ENCODE measurements at regions not wholly inside any gene's neighbourhood (a gene's known extent, or its start where the extent isn't known, plus 50 kb on each side); places are given as distances from the start of the nearest gene placed in this dataset.
"Not testable (repeated sequence)": the region's sequence is repeated elsewhere in the genome, so short reads cannot be mapped to it uniquely, and the experiment has no call there.

- CTCF ChIA-PET: no interaction called here
- POLR2A ChIA-PET: no interaction called here
- Histone ChIP-seq H3K9me3 (ENCODE audit: control insufficient read depth, insufficient read depth, low read depth, low read length) (no peaks in the 10 kb centered on the region), H3K27ac (ENCODE audit: extremely low read depth, low read depth, low read length) (no peak overlapping the region), H3K36me3 (ENCODE audit: control insufficient read depth in 2 of 2, insufficient read depth in 1 of 2, low read length in 2 of 2) (no peaks in the 10 kb centered on the region), H3K4me3 (ENCODE audit: low read depth, low read length) (no peak overlapping the region), H3K4me1 (ENCODE audit: control insufficient read depth, insufficient read depth, low read length) (no peaks in the 10 kb centered on the region)
- no peak for TF ChIP-seq ZNF544 (tag by site-specific recombination; IDR thresholded peaks at IDR 0.05)
- TF ChIP-seq ZNF792 (tag by site-specific recombination; IDR thresholded peaks at IDR 0.05): no peak
These were observed 51.7 kb upstream of the MYL1 start for GRCh38 chr2:210366675-210367080.

- CTCF ChIA-PET; POLR2A ChIA-PET; H3K9me3 ChIP-seq (ENCODE audit: control insufficient read depth, insufficient read depth, low read depth, low read length); H3K36me3 ChIP-seq (ENCODE audit: control insufficient read depth in 2 of 2, insufficient read depth in 1 of 2, low read length in 2 of 2); H3K4me3 ChIP-seq (ENCODE audit: low read depth, low read length); H3K27ac ChIP-seq (ENCODE audit: extremely low read depth, low read depth, low read length); H3K4me1 ChIP-seq (ENCODE audit: control insufficient read depth, insufficient read depth, low read length): not testable (repeated sequence)
These were observed 50.5 kb upstream of the MYL1 start for GRCh38 chr2:210365475-210365874.

All from HEK293 (cell line).